C4-2B (cell line): ENCODE measurements at regions not wholly inside any gene's neighbourhood (a gene's known extent, or its start where the extent isn't known, plus 50 kb on each side); places are given as distances from the start of the nearest gene placed in this dataset.

Experiments used
- H3K27ac ChIP-seq: fragments of 450-650 bp; 2 replicates; pipeline ENCODE4 v1.5.1; 2017
- CTCF ChIP-seq: fragments of 450-650 bp; conservative IDR thresholded peaks from 2 replicates; pipeline ENCODE4 v1.5.1; 2017; ENCODE audit warnings: mild to moderate bottlenecking
- ZFX ChIP-seq: fragments of 450-650 bp; IDR thresholded peaks from 2 replicates; pipeline ENCODE4 v1.6.1; 2017

DNA sequence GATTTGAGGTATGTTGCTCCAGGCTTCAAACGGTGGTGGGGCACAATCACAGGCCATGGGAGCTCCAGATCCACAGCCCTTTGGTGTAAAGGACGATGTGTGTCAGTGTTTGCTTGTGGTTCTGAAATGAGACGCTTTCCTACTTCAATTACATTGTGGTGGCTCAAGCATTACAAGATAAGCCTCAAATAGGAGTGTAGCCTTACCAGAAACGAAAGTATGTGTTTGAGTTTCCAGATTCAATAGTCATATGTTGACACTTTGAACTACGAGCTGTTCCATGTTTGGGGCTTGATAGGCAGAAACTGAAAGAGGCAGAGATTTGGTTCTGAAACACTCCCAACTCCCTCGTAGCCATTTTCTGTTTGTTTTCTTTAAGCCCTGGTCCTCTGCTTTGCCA, 187.1 kb downstream of the MYLK4 start:
- TF ChIP-seq ZFX: no peak
- TF ChIP-seq CTCF: no peak
- no peak overlapping the region for H3K27ac ChIP-seq

DNA sequence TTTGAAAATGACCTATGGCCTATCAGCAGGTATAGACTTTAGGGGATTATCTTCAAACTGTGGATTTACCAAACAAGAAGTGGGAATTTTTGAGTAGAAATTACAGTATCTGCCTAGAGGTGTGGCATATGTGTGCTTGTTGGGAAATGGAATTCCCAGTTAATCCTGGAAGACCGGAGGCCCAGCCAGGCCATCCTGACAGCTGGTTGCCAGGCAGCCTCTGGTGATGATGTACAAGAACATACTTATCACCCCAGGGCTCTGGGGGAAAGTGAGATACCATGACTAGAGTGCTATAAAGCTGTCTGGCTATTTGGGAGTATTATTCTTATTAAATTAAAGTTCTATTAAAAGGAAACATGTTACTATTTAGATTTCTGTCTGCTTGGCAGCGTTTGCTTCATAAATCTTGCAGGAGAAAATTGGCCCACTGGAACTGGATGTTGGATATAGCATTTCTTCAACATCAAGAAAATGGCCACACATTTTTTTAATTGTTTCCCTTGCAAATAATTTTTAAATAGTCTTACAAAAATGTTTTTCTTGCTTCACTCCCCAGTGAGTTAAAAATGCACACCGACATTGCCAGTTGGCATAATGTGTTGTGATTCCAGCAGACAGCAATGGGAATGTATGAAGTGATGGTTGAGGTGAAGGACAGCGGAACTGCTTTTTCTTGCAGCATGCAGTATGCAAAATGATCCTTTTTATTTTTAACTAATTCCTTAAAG, 187.8 kb downstream of the MYLK4 start:
- TF ChIP-seq ZFX (no peak), CTCF (no peak)
- H3K27ac ChIP-seq: no peak overlapping the region

- TF ChIP-seq CTCF (no peak), ZFX (no peak)
- H3K27ac ChIP-seq: no peak overlapping the region
Measured at GRCh38 chr6:2560917-2561698, 189.6 kb downstream of the MYLK4 start.

DNA sequence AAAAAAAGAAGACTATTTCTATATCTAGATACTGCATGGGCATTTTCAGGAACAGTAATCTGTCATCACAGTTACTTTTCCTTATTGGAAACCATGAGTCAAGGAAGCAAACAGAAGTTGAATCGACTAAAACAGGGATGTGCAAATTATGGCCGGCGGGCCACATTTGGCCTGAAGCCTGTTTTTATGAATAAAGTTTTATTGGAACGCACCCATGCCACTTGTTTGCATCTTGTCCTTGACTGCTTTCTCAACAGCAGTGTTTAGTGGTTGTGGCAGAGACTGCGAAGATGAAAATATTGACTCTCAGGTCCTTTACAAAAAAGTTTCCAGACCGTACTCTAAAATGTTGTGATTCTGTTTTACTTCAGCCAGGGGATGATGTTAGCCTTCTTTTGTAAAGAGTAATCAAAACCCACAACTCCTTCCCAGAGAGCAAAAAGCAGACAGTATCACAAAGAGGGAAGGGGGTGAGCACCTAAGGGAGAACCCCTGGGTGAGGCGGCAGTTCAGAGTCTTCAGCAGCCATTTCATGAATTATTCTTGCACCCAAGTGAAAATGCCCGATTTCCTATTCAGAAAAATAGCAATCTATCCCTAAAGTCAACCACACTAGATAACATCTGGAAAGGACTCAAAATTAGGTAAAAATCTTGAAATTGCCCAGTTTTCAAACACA, 190.4 kb downstream of the MYLK4 start:
- H3K27ac ChIP-seq: no peak overlapping the region
- TF ChIP-seq ZFX (no peak), CTCF (no peak)

DNA sequence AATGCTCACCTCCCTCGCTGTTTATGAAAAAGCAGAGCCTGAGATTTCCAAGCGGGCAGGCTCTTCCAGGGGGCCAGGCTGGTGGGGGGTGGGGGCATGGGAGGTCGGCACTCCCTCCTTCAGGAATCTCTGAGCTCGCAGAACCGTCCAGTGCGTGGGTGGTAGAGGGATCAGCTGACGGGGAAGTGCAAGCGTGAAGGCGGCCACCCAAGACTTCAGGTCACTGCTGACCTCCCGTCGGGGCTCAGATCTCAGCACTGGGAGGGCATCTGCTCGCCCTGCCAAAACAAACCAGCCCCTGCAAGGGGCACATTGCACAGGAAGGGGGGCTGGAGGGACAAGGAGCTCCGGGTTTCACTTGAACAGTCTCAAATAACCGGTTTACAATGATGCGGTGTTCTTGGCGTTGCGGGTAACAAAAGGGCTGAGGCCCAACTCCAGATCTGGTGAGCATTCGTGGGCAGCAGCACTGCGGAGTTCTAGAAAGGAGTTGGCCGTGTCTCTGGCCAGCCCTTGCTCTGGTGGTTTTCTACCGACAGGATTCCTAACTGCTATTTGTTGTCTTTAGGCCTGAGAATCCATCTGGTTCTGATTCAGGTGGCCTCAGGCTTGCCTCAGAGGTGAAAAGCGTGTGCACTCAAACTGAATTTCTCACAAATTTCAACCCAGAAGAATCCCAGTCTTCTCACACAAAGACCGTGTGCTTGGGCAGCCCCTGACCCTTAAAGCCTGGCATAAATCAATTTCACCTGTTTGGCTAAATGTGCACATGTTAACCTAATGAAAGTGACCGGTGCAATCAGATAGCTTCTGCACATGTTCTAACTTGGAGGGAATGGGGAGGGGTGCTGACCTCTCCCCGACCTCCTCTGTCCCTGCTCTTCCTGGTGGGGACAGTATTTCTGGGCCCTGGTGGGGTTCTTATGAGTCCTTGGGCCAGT, 191.6 kb downstream of the MYLK4 start:
- no peak for TF ChIP-seq ZFX
- TF ChIP-seq CTCF: no peak
- no peak overlapping the region for H3K27ac ChIP-seq

GRCh38 chr6:2558098-2558680, 192.5 kb downstream of the MYLK4 start:
- TF ChIP-seq CTCF (no peak), ZFX (no peak)
- H3K27ac ChIP-seq: no peak overlapping the region
